T-cell (primary cell): ENCODE measurements at regions not wholly inside any gene's neighbourhood (a gene's known extent, or its start where the extent isn't known, plus 50 kb on each side); places are given as distances from the start of the nearest gene placed in this dataset.

Experiments used
- ATAC-seq, 4 experiments: fragments of 200-7000 bp in 3 of 4; fragments of 150-1000 bp in 1 of 4; cut with Tn5 transposase; replicated peaks in 1 of 4; 1 replicate in 3 of 4; 2 replicates in 1 of 4; pipeline ENCODE4 v1.10.0; 2021; ENCODE audit warnings: moderate library complexity in 3 of 4, mild to moderate bottlenecking in 2 of 4, moderate number of reproducible peaks in 1 of 4
- CTCF ChIA-PET, 2 donors: fragments of 300-600 bp; sonication (Branson Sonifier 250); formaldehyde crosslinking; loops; one replicate each; lab custom pipeline; 2022; ENCODE audit warnings: antibody characterized with exemption in 2 of 2; lab: Charles Lee
- POLR2A ChIA-PET, 2 donors: fragments of 300-600 bp; sonication (Branson Sonifier 250); formaldehyde crosslinking; loops; one replicate each; lab custom pipeline; 2022; ENCODE audit warnings: antibody characterized with exemption in 2 of 2; lab: Charles Lee
- DNase-seq, 35 experiments: peaks; one replicate each; pipeline versions ENCODE4 v3.0.0 to v3.0.0-alpha.2; 2013 to 2023
- H3K27ac ChIP-seq: one replicate; pipeline ENCODE4 v1.5.1; 2013; ENCODE audit warnings: low read length
- H3K27me3 ChIP-seq, 2 experiments: replicated peaks in 1 of 2; 1 replicate in 1 of 2; 2 replicates in 1 of 2; pipeline versions ENCODE4 v1.6.1 to v1.7.0; 2013; ENCODE audit warnings: low read length in 1 of 2, mixed read lengths in 1 of 2; ENCODE audit not compliant: control insufficient read depth in 2 of 2, insufficient read depth in 2 of 2; ENCODE audit errors: extremely low read depth in 1 of 2
- H3K36me3 ChIP-seq, 2 donors: 1 replicate in 1 of 2; 2 replicates in 1 of 2; pipeline versions ENCODE4 v1.6.1 to v1.7.0; 2013; ENCODE audit warnings: low read length in 1 of 2; ENCODE audit not compliant: control insufficient read depth in 2 of 2, insufficient read depth in 1 of 2; ENCODE audit errors: extremely low read depth in 1 of 2
- H3K4me1 ChIP-seq, 2 experiments: 1 replicate in 1 of 2; 2 replicates in 1 of 2; pipeline versions ENCODE4 v1.6.1 to v1.7.0; 2013; ENCODE audit warnings: low read length in 2 of 2, mixed read lengths in 1 of 2; ENCODE audit not compliant: insufficient read depth in 2 of 2, control insufficient read depth in 1 of 2; ENCODE audit errors: extremely low read depth in 1 of 2
- H3K4me3 ChIP-seq, 2 donors: 1 replicate in 1 of 2; 2 replicates in 1 of 2; pipeline versions ENCODE4 v1.5.1 to v1.7.0; 2013; ENCODE audit warnings: mild to moderate bottlenecking in 2 of 2, low read length in 1 of 2, moderate library complexity in 1 of 2; ENCODE audit not compliant: control insufficient read depth in 1 of 2; ENCODE audit errors: extremely low read depth in 1 of 2
- H3K9me3 ChIP-seq: 2 replicates; pipeline ENCODE4 v1.7.0; 2013
- H3K27ac Mint-ChIP-seq, 2 donors: one replicate each; pipeline ENCODE4 v1.8.0; 2020 to 2021; ENCODE audit warnings: mild to moderate bottlenecking in 2 of 2, mixed read lengths in 2 of 2
- H3K27me3 Mint-ChIP-seq, 2 donors: one replicate each; pipeline ENCODE4 v1.8.0; 2021 to 2022; ENCODE audit warnings: mixed read lengths in 2 of 2
- H3K36me3 Mint-ChIP-seq: one replicate; pipeline ENCODE4 v1.8.0; 2021; ENCODE audit warnings: mixed read lengths
- H3K4me1 Mint-ChIP-seq, 3 donors: one replicate each; pipeline ENCODE4 v1.8.0; 2020 to 2022; ENCODE audit warnings: mixed read lengths in 3 of 3, mild to moderate bottlenecking in 1 of 3
- H3K4me3 Mint-ChIP-seq, 3 donors: one replicate each; pipeline ENCODE4 v1.8.0; 2020 to 2022; ENCODE audit warnings: mild to moderate bottlenecking in 3 of 3, mixed read lengths in 3 of 3, moderate library complexity in 3 of 3
- H3K9me3 Mint-ChIP-seq, 3 donors: one replicate each; pipeline ENCODE4 v1.8.0; 2020 to 2022; ENCODE audit warnings: mixed read lengths in 3 of 3
- WGBS: methylation state at CpG from one replicate; pipeline ENCODE4 v1.1.5; 2013; ENCODE audit warnings: missing lambda C conversion rate; ENCODE audit not compliant: insufficient coverage; 5-methylcytosine and 5-hydroxymethylcytosine counted together

- no peak for DNase-seq
- Mint-ChIP-seq H3K4me1 (no peaks in the 10 kb centered on the region), H3K9me3 (peaks cover 3 to 8% (median 4%) of the 10 kb centered on the region in 3 donors), H3K4me3 (no peak overlapping the region), H3K27me3 (no peaks in the 10 kb centered on the region), H3K27ac (no peak overlapping the region), H3K36me3 (no peaks in the 10 kb centered on the region)
- ChIA-PET CTCF (no interaction called here), POLR2A (no interaction called here)
- H3K27ac ChIP-seq = no peak overlapping the region
- peaks cover 0 to 2% of the 10 kb centered on the region in 2 experiments for H3K27me3 ChIP-seq
- no peaks in the 10 kb centered on the region for H3K4me1 ChIP-seq
- no CpG with 5 or more reads among the region's 3 CpGs for WGBS
- ATAC-seq = no peak
- H3K4me3 ChIP-seq = no peak overlapping the region
- no peaks in the 10 kb centered on the region for H3K9me3 ChIP-seq
- no peaks in the 10 kb centered on the region for H3K36me3 ChIP-seq
These were observed 140.3 kb upstream of the IRX2 start for GRCh38 chr5:2891781-2892180.

- ATAC-seq = no peak
- H3K27me3 ChIP-seq = no peaks in the 10 kb centered on the region
- CTCF ChIA-PET = no interaction called here
- 89% methylated on average over 11 of the region's 14 CpGs for WGBS
- no peaks in the 10 kb centered on the region for H3K9me3 ChIP-seq
- Mint-ChIP-seq H3K4me3 (no peak overlapping the region), H3K36me3 (no peaks in the 10 kb centered on the region), H3K27ac (no peak overlapping the region), H3K4me1 (no peaks in the 10 kb centered on the region), H3K27me3 (no peaks in the 10 kb centered on the region), H3K9me3 (peaks cover 3 to 8% (median 4%) of the 10 kb centered on the region in 3 donors)
- no peaks in the 10 kb centered on the region for H3K4me1 ChIP-seq
- no peak overlapping the region for H3K27ac ChIP-seq
- no peaks in the 10 kb centered on the region for H3K36me3 ChIP-seq
- DNase-seq = no peak
- H3K4me3 ChIP-seq = no peak overlapping the region
- POLR2A ChIA-PET = no interaction called here
These were observed 138.5 kb upstream of the IRX2 start for GRCh38 chr5:2890011-2890410.

- no peak overlapping the region for H3K27ac ChIP-seq
- 93% methylated on average over 5 of the region's 5 CpGs for WGBS
- ATAC-seq = no peak
These were observed 137.1 kb upstream of the IRX2 start for GRCh38 chr5:2888520-2889060.

GRCh38 chr5:2887481-2888348 is 136.2 kb upstream of the IRX2 start:
- Mint-ChIP-seq H3K9me3 (peaks cover 4 to 11% (median 8%) of the 10 kb centered on the region in 3 donors), H3K27me3 (no peaks in the 10 kb centered on the region), H3K4me3 (no peak overlapping the region), H3K36me3 (no peaks in the 10 kb centered on the region), H3K27ac (no peak overlapping the region), H3K4me1 (no peaks in the 10 kb centered on the region)
- ChIA-PET POLR2A (no interaction called here), CTCF (no interaction called here)
- Histone ChIP-seq H3K9me3 (no peaks in the 10 kb centered on the region), H3K27me3 (no peaks in the 10 kb centered on the region), H3K36me3 (no peaks in the 10 kb centered on the region), H3K4me1 (no peaks in the 10 kb centered on the region), H3K27ac (no peak overlapping the region), H3K4me3 (no peak overlapping the region)
- DNase-seq (no peak), ATAC-seq (peak in 1 of 4 experiments; percentile 24)
- 72% methylated on average over 2 of the region's 7 CpGs for WGBS

More at GRCh38 chr5:2888520-2889060, 137.1 kb upstream of the IRX2 start:
- Mint-ChIP-seq H3K9me3 (peaks cover 4 to 8% (median 4%) of the 10 kb centered on the region in 3 donors), H3K4me1 (no peaks in the 10 kb centered on the region), H3K27me3 (no peaks in the 10 kb centered on the region), H3K36me3 (no peaks in the 10 kb centered on the region), H3K4me3 (no peak overlapping the region), H3K27ac (no peak overlapping the region)
- Histone ChIP-seq H3K9me3 (no peaks in the 10 kb centered on the region), H3K36me3 (no peaks in the 10 kb centered on the region), H3K4me1 (no peaks in the 10 kb centered on the region), H3K27me3 (no peaks in the 10 kb centered on the region), H3K4me3 (no peak overlapping the region)
- no peak for DNase-seq
- POLR2A ChIA-PET = no interaction called here
- CTCF ChIA-PET = no interaction called here

GRCh38 chr5:2886531-2886930 is 135.1 kb upstream of the IRX2 start:
- no peaks in the 10 kb centered on the region for H3K4me1 Mint-ChIP-seq
- no peak overlapping the region for H3K27ac ChIP-seq
- H3K9me3 ChIP-seq = no peaks in the 10 kb centered on the region
- H3K36me3 Mint-ChIP-seq = no peaks in the 10 kb centered on the region
- H3K4me3 Mint-ChIP-seq = no peak overlapping the region
- ATAC-seq (no peak), DNase-seq (no peak)
- H3K27me3 Mint-ChIP-seq = no peaks in the 10 kb centered on the region
- H3K9me3 Mint-ChIP-seq = peaks cover 4 to 16% (median 14%) of the 10 kb centered on the region in 3 donors
- H3K4me3 ChIP-seq = no peak overlapping the region
- H3K27me3 ChIP-seq = no peaks in the 10 kb centered on the region
- ChIA-PET CTCF (no interaction called here), POLR2A (no interaction called here)
- no peaks in the 10 kb centered on the region for H3K4me1 ChIP-seq
- no peaks in the 10 kb centered on the region for H3K36me3 ChIP-seq
- WGBS = 54% methylated on average over 2 of the region's 3 CpGs
- no peak overlapping the region for H3K27ac Mint-ChIP-seq

- Mint-ChIP-seq H3K4me1 (no peaks in the 10 kb centered on the region), H3K9me3 (peaks cover 8 to 29% (median 26%) of the 10 kb centered on the region in 3 donors), H3K4me3 (no peak overlapping the region), H3K36me3 (no peaks in the 10 kb centered on the region), H3K27ac (no peak overlapping the region), H3K27me3 (no peaks in the 10 kb centered on the region)
- H3K36me3 ChIP-seq = no peaks in the 10 kb centered on the region
- POLR2A ChIA-PET = no interaction called here
- no peaks in the 10 kb centered on the region for H3K4me1 ChIP-seq
- no peak overlapping the region for H3K27ac ChIP-seq
- no peaks in the 10 kb centered on the region for H3K27me3 ChIP-seq
- no peak for ATAC-seq
- CTCF ChIA-PET = no interaction called here
- WGBS = 88% methylated on average over 3 of the region's 8 CpGs
- no peak for DNase-seq
- H3K9me3 ChIP-seq = no peaks in the 10 kb centered on the region
- H3K4me3 ChIP-seq = no peak overlapping the region
These were observed 132.3 kb upstream of the IRX2 start for GRCh38 chr5:2883771-2884170.
